Sigmoid colon (tissue), 6 donors: ENCODE measurements at regions not wholly inside any gene's neighbourhood (a gene's known extent, or its start where the extent isn't known, plus 50 kb on each side); places are given as distances from the start of the nearest gene placed in this dataset.

Experiments
- DNase-seq: peaks from one replicate; pipeline ENCODE4 v3.0.0-alpha.2; 2019
- H3K27ac ChIP-seq, 4 donors: fragments of 200-600 bp; sonication (generic); one replicate each; pipeline ENCODE4 v1.5.1; 2016 to 2019; ENCODE audit warnings: mild to moderate bottlenecking in 1 of 4
- H3K27me3 ChIP-seq, 3 donors: fragments of 200-600 bp; sonication (generic); one replicate each; pipeline ENCODE4 v1.5.1; 2019; ENCODE audit warnings: mild to moderate bottlenecking in 1 of 3
- H3K36me3 ChIP-seq, 4 donors: fragments of 200-600 bp; sonication (generic); one replicate each; pipeline ENCODE4 v1.5.1; 2016 to 2019
- H3K4me1 ChIP-seq, 4 donors: fragments of 200-600 bp; sonication (generic); one replicate each; pipeline ENCODE4 v1.5.1; 2017 to 2019
- H3K4me3 ChIP-seq, 4 donors: fragments of 200-600 bp; sonication (generic); one replicate each; pipeline ENCODE4 v1.5.1; 2017 to 2019; ENCODE audit warnings: mild to moderate bottlenecking in 2 of 4, moderate library complexity in 1 of 4
- H3K9me3 ChIP-seq, 4 donors: fragments of 200-600 bp in 3 of 4; sonication (generic) in 3 of 4; one replicate each; pipeline versions ENCODE4 v1.5.1 to v1.6.1; 2013 to 2019
- EP300 ChIP-seq, 4 donors: sonication (generic); formaldehyde crosslinking; IDR thresholded peaks; one replicate each; pipeline ENCODE4 v1.6.1; 2017; ENCODE audit warnings: antibody characterized with exemption in 4 of 4
- POLR2A ChIP-seq, 2 donors: fragments of 450-650 bp; IDR thresholded peaks; one replicate each; pipeline ENCODE4 v1.6.1; 2016; ENCODE audit warnings: antibody characterized with exemption in 2 of 2, mild to moderate bottlenecking in 2 of 2, moderate library complexity in 2 of 2
- POLR2AphosphoS5 ChIP-seq, 4 donors: sonication (generic); formaldehyde crosslinking; IDR thresholded peaks; one replicate each; pipeline ENCODE4 v1.6.1; 2017; ENCODE audit warnings: antibody characterized with exemption in 4 of 4
- WGBS, 2 donors: extraction: QIAGEN DNeasy Blood & Tissue Kit; methylation state at CpG; one replicate each; pipeline ENCODE4 v1.1.7; 2013; 5-methylcytosine and 5-hydroxymethylcytosine counted together
- intact Hi-C: fragments of 100-400 bp; cut with DNase I; formaldehyde crosslinking; loops from one replicate; pipeline ENCODE4 v1.15.1; 2023
- TF ChIP-seq, protein P1 (sequence below), 4 experiments: fragments of 450-650 bp in 3 of 4; fragments of 200-600 bp in 1 of 4; IDR thresholded peaks; one replicate each; pipeline ENCODE4 v1.5.1; 2016 to 2019; ENCODE audit warnings: antibody characterized with exemption in 4 of 4, mild to moderate bottlenecking in 3 of 4, moderate library complexity in 2 of 4
- donor health status: healthy with polysubstance abuse.
- donor health status: healthy.

DNA sequence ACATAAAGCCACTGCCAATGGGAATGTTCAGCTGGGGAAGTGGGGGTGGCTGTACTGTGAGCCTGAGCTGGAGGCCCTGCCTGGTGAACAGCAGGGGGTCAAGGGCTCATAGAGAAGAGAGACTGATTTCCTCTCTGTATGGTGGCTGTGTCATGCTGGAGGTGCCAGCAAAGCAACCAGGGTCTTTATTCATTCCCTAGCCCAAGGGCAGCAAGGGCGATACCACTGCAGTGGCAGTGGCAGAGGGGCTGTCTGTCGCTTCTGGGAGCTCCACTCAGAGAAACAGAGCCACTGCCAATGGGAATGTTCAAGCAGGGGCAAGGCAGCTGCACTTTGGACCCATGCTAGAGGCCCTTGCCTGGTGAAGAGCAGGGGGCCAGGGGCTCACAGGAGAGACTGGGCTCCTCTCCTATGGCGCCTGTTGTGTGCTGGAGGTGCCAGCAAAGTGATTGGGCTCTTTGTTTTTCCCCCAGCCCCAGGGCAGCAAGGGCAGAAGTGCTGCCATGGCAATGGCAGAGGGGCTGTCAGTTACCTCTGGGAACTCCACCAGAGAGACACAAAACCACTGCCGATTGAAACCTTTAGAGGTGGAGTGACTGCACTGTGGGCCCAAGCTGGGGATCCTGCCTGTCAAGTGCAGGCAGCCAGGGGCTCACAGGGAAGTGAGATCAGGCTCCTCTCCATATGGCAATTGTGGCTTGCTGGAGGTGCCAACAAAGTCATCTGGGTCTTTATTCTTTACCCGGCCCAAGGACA lies 545.1 kb downstream of the SH2D4B start:
- Histone ChIP-seq H3K4me1 (no peaks in the 10 kb centered on the region), H3K36me3 (no peaks in the 10 kb centered on the region), H3K27me3 (no peaks in the 10 kb centered on the region), H3K9me3 (no peaks in the 10 kb centered on the region), H3K4me3 (no peak overlapping the region), H3K27ac (no peak overlapping the region)
- WGBS, 2 donors = 79 to 86% methylated on average over 5 of the region's 5 CpGs
- TF ChIP-seq, protein P1, sequence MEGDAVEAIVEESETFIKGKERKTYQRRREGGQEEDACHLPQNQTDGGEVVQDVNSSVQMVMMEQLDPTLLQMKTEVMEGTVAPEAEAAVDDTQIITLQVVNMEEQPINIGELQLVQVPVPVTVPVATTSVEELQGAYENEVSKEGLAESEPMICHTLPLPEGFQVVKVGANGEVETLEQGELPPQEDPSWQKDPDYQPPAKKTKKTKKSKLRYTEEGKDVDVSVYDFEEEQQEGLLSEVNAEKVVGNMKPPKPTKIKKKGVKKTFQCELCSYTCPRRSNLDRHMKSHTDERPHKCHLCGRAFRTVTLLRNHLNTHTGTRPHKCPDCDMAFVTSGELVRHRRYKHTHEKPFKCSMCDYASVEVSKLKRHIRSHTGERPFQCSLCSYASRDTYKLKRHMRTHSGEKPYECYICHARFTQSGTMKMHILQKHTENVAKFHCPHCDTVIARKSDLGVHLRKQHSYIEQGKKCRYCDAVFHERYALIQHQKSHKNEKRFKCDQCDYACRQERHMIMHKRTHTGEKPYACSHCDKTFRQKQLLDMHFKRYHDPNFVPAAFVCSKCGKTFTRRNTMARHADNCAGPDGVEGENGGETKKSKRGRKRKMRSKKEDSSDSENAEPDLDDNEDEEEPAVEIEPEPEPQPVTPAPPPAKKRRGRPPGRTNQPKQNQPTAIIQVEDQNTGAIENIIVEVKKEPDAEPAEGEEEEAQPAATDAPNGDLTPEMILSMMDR (IDR thresholded peaks at IDR 0.05) = no peak
- no peak for TF ChIP-seq EP300 (IDR thresholded peaks at IDR 0.05)
- TF ChIP-seq POLR2AphosphoS5 (IDR thresholded peaks at IDR 0.05) = no peak
- TF ChIP-seq POLR2A (IDR thresholded peaks at IDR 0.05) = no peak
- no peak for DNase-seq
- intact Hi-C loops = no loop called here

DNA sequence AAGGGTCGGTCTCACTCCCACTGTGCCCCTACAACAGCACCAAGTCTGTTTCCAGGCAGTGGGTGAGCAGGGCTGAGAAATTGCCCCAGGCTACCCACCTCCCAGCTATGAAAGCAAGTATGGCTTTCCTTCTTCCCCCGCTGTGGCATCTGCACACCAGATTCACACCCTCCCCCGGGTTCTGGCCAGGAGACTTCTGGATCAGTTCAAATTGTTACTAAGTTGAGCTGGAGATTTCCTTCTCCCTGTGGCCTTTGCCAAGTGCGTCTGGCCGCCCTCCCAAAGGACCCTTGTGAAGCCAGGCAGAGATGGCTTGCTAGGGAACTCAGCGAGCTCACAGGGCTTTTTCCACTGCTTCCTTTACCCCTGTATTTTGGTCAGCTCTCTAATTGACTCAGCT lies 555.4 kb downstream of the SH2D4B start:
- Histone ChIP-seq H3K4me1 (no peaks in the 10 kb centered on the region), H3K27me3 (no peaks in the 10 kb centered on the region), H3K4me3 (no peak overlapping the region), H3K27ac (no peak overlapping the region), H3K36me3 (no peaks in the 10 kb centered on the region), H3K9me3 (no peaks in the 10 kb centered on the region)
- intact Hi-C loops = no loop called here
- TF ChIP-seq, protein P1 (IDR thresholded peaks at IDR 0.05) = no peak
- no peak for TF ChIP-seq POLR2A (IDR thresholded peaks at IDR 0.05)
- DNase-seq = no peak
- WGBS, 2 donors = 91 to 94% methylated on average over 6 of the region's 6 CpGs

GRCh38 chr10:81095238-81095637 lies 557.5 kb downstream of the SH2D4B start:
- no peak for DNase-seq
- no peaks in the 10 kb centered on the region for H3K4me1 ChIP-seq
- 93 to 95% methylated on average over 2 of the region's 2 CpGs for WGBS, 2 donors
- intact Hi-C loops = no loop called here
- no peaks in the 10 kb centered on the region for H3K36me3 ChIP-seq
- H3K27me3 ChIP-seq = no peaks in the 10 kb centered on the region
- H3K4me3 ChIP-seq = no peak overlapping the region
- TF ChIP-seq POLR2A (IDR thresholded peaks at IDR 0.05) (no peak), EP300 (IDR thresholded peaks at IDR 0.05) (no peak), POLR2AphosphoS5 (IDR thresholded peaks at IDR 0.05) (no peak)
- TF ChIP-seq, protein P1 (IDR thresholded peaks at IDR 0.05) = no peak
- no peaks in the 10 kb centered on the region for H3K9me3 ChIP-seq
- no peak overlapping the region for H3K27ac ChIP-seq

GRCh38 chr10:81096558-81096957 lies 558.9 kb downstream of the SH2D4B start:
- no peak for TF ChIP-seq POLR2A (IDR thresholded peaks at IDR 0.05)
- TF ChIP-seq POLR2AphosphoS5 (IDR thresholded peaks at IDR 0.05) = no peak
- TF ChIP-seq, protein P1 (IDR thresholded peaks at IDR 0.05) = no peak
- TF ChIP-seq EP300 (IDR thresholded peaks at IDR 0.05) = no peak
- Histone ChIP-seq H3K9me3 (no peaks in the 10 kb centered on the region), H3K4me1 (no peaks in the 10 kb centered on the region), H3K27ac (no peak overlapping the region), H3K27me3 (no peaks in the 10 kb centered on the region), H3K4me3 (no peak overlapping the region), H3K36me3 (no peaks in the 10 kb centered on the region)
- DNase-seq = no peak
- WGBS, 2 donors = 77 to 89% methylated on average over 1 of the region's 1 CpG
- intact Hi-C loops = no loop called here

- DNase-seq = no peak
- no peak for TF ChIP-seq POLR2AphosphoS5 (IDR thresholded peaks at IDR 0.05)
- no peak for TF ChIP-seq EP300 (IDR thresholded peaks at IDR 0.05)
- no peak for TF ChIP-seq POLR2A (IDR thresholded peaks at IDR 0.05)
- TF ChIP-seq, protein P1 (IDR thresholded peaks at IDR 0.05) = no peak
- H3K27me3 ChIP-seq = no peaks in the 10 kb centered on the region
- H3K4me1 ChIP-seq = no peaks in the 10 kb centered on the region
- intact Hi-C loops = no loop called here
- H3K36me3 ChIP-seq = no peaks in the 10 kb centered on the region
- no peak overlapping the region for H3K27ac ChIP-seq
- H3K4me3 ChIP-seq = no peak overlapping the region
- H3K9me3 ChIP-seq = peaks cover 0 to 2% (median 0%) of the 10 kb centered on the region in 4 donors
Measured at GRCh38 chr10:81101062-81101461, 563.4 kb downstream of the SH2D4B start.
